ENCODE measurements at regions not wholly inside any gene's neighbourhood (a gene's known extent, or its start where the extent isn't known, plus 50 kb on each side); places are given as distances from the start of the nearest gene placed in this dataset.

DNA sequence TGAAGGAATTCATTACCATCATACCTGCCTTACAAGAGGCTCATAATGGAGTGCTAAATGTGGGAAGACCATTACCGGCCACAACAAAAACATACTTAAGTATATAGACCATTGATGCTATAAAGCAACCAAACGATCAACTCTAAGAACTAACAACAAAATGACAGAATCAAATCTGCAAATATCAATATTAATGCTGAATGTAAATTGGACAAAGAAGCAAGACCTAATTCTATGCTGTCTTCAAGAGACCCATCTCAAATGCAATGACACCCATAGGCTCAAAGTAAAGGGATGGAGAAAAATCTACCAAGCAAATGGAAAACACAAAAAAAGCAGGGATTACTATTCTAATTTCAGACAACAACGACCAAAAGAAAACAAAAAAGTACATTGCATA, 52.3 kb upstream of the GPC6 start:
- Histone ChIP-seq H3F3A (ENCODE audit: insufficient read depth, low read length) (no peaks in the 10 kb centered on the region), H3K4me3 (ENCODE audit: low read depth, low read length, poor library complexity, severe bottlenecking) (no peak overlapping the region), H3K36me3 (ENCODE audit: insufficient read depth, low read length) (no peaks in the 10 kb centered on the region), H4K20me1 (ENCODE audit: insufficient read depth, low read length) (no peaks in the 10 kb centered on the region), H3K9ac (ENCODE audit: low read length) (no peak overlapping the region), H3K9me3 (ENCODE audit: low read length) (no peaks in the 10 kb centered on the region), H3K9me2 (ENCODE audit: low read depth, low read length) (no peaks in the 10 kb centered on the region), H3K27me3 (ENCODE audit: insufficient read depth, low read length) (no peaks in the 10 kb centered on the region), H2AFZ (ENCODE audit: low read length) (no peak overlapping the region), H3K27ac (ENCODE audit: low read depth, low read length, poor library complexity, severe bottlenecking) (no peak overlapping the region), H3K4me1 (ENCODE audit: insufficient read depth, low read length, severe bottlenecking) (no peaks in the 10 kb centered on the region), H3K79me2 (ENCODE audit: insufficient read depth, low read length) (no peaks in the 10 kb centered on the region), H3K4me2 (ENCODE audit: low read length) (no peak overlapping the region)
- no peak for TF ChIP-seq EZH2 (IDR thresholded peaks at IDR 0.05; ENCODE audit: borderline replicate concordance, low read length)
- TF ChIP-seq, protein P1, sequence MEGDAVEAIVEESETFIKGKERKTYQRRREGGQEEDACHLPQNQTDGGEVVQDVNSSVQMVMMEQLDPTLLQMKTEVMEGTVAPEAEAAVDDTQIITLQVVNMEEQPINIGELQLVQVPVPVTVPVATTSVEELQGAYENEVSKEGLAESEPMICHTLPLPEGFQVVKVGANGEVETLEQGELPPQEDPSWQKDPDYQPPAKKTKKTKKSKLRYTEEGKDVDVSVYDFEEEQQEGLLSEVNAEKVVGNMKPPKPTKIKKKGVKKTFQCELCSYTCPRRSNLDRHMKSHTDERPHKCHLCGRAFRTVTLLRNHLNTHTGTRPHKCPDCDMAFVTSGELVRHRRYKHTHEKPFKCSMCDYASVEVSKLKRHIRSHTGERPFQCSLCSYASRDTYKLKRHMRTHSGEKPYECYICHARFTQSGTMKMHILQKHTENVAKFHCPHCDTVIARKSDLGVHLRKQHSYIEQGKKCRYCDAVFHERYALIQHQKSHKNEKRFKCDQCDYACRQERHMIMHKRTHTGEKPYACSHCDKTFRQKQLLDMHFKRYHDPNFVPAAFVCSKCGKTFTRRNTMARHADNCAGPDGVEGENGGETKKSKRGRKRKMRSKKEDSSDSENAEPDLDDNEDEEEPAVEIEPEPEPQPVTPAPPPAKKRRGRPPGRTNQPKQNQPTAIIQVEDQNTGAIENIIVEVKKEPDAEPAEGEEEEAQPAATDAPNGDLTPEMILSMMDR (IDR thresholded peaks at IDR 0.05; ENCODE audit: low read length), result no peak

All from OCI-LY1 (cell line).